Nephron progenitor cell (in vitro differentiated cells): ENCODE measurements at regions not wholly inside any gene's neighbourhood (a gene's known extent, or its start where the extent isn't known, plus 50 kb on each side); places are given as distances from the start of the nearest gene placed in this dataset.

Source experiments
- DNase-seq: peaks from one replicate; pipeline ENCODE4 v3.0.0; 2021
- H3K27ac Mint-ChIP-seq: 2 replicates; pipeline ENCODE4 v1.8.0; 2021; ENCODE audit warnings: mild to moderate bottlenecking, moderate library complexity, mixed read lengths
- H3K27me3 Mint-ChIP-seq: 2 replicates; pipeline ENCODE4 v1.8.0; 2021; ENCODE audit warnings: mild to moderate bottlenecking, low read depth, mixed read lengths; ENCODE audit not compliant: poor library complexity
- H3K36me3 Mint-ChIP-seq: 2 replicates; pipeline ENCODE4 v1.8.0; 2021; ENCODE audit warnings: low read depth, mixed read lengths
- H3K4me1 Mint-ChIP-seq: 2 replicates; pipeline ENCODE4 v1.8.0; 2021; ENCODE audit warnings: mixed read lengths
- H3K4me3 Mint-ChIP-seq: 2 replicates; pipeline ENCODE4 v1.8.0; 2021; ENCODE audit warnings: mild to moderate bottlenecking, moderate library complexity, mixed read lengths
- H3K9me3 Mint-ChIP-seq: 2 replicates; pipeline ENCODE4 v1.8.0; 2021; ENCODE audit warnings: mild to moderate bottlenecking, moderate library complexity, mixed read lengths
- TF ChIP-seq, protein P1 (sequence below): fragments of 200-600 bp; sonication (generic); IDR thresholded peaks from 2 replicates; pipeline ENCODE4 v1.5.0; 2021; ENCODE audit warnings: antibody characterized with exemption

DNA sequence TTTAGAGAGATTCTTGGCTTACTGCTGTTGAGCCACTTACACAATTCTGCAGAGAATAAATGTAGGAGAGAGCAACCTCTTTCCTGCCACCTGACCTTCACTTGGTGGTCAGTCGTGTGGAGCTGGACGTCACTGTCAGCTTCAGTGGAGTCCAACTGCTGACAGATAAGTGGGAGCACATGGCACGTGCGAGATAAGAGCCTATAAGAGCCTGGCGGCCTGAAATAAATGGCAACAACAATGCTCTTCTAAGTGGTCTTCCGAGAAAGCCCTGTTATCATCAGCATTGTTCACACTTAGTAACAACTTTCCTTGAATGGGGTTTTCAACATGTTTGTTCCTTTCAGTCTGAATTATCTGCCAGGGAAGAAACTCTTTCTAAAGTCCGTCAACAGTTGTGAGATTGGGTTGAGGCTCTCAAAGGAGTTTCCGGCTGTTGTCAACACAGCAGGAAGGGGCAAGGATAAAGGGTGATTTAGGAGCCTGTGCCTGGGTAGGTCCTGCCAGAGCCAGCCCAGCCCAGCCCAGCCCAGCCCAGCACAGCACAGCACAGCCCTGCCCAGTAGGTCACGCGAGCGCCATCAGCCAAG is 57.2 kb upstream of the RUNX1 start:
- peaks cover 5% of the 10 kb centered on the region for H3K4me1 Mint-ChIP-seq
- TF ChIP-seq, protein P1, sequence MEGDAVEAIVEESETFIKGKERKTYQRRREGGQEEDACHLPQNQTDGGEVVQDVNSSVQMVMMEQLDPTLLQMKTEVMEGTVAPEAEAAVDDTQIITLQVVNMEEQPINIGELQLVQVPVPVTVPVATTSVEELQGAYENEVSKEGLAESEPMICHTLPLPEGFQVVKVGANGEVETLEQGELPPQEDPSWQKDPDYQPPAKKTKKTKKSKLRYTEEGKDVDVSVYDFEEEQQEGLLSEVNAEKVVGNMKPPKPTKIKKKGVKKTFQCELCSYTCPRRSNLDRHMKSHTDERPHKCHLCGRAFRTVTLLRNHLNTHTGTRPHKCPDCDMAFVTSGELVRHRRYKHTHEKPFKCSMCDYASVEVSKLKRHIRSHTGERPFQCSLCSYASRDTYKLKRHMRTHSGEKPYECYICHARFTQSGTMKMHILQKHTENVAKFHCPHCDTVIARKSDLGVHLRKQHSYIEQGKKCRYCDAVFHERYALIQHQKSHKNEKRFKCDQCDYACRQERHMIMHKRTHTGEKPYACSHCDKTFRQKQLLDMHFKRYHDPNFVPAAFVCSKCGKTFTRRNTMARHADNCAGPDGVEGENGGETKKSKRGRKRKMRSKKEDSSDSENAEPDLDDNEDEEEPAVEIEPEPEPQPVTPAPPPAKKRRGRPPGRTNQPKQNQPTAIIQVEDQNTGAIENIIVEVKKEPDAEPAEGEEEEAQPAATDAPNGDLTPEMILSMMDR, result no peak
- H3K27ac Mint-ChIP-seq, result no peak overlapping the region
- H3K36me3 Mint-ChIP-seq, result no peaks in the 10 kb centered on the region
- no peak overlapping the region for H3K4me3 Mint-ChIP-seq
- no peaks in the 10 kb centered on the region for H3K9me3 Mint-ChIP-seq
- DNase-seq, result no peak
- peaks cover 4% of the 10 kb centered on the region for H3K27me3 Mint-ChIP-seq

DNA sequence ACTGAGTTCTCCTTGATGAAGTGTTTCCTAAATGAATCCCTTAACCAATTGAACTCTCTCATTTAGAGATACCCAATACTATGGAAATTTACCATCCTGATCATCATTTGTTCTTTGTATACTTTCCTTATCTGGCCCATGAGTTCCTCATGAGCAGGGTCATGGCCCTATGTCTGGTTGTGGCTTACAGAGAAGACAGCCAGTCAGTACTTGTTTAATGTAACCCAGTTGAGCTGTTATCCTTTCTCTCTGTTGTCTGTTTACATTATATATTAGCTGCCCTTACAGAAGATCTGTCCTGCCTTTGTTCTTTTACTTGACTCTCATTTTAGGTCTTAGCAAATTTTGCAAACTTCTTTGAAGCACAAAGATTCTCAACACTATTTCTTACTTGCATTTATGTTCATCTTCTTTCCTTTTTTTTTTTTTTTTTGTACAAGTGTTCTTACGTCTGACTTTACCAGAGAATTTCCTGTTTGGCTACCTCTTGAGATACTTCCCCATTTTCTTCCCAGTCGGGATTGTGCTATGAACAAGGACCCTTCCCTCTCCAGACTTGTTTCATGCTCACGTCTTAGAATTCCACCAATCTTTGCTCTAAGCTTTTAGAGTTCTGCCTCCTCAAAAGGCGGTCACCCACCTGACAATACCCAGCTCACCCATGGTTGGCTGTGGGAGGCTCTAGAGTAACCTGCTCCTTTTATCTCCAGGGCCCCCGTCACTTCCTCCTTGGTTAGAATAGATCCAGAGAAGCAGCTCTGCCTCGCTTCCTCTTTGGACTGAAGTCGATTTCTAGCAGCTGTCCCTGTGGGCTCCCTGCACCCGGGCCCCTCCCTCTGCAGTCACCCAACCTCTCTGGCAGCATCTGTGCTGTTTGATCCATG is 53.6 kb upstream of the RUNX1 start:
- no peak for DNase-seq

DNA sequence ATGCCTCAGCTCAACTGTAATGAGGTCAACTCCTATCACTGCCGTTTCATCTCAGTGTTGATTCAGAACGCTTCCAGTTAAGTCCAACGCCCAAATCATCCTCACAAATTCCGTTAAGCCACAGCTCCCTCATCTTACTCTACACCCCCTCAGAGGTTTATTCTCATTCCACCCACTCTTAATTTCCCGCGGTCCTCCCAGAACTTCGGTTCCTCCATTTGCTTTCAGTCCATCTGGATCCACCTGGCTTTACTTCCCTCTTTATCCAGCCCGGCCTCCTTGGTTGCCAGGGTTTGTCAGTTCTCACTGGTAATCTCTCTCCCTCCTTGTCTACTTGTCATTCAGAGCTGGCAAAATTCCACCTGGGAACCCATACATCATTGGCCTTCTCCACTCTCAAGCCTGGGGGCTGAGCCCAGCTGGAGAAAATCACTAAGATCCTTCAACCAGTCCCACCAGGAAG is 51.3 kb upstream of the RUNX1 start:
- no peaks in the 10 kb centered on the region for H3K27me3 Mint-ChIP-seq
- H3K36me3 Mint-ChIP-seq, result no peaks in the 10 kb centered on the region
- TF ChIP-seq, protein P1, result no peak
- DNase-seq, result no peak
- H3K27ac Mint-ChIP-seq, result no peak overlapping the region
- H3K4me1 Mint-ChIP-seq, result no peaks in the 10 kb centered on the region
- H3K9me3 Mint-ChIP-seq, result no peaks in the 10 kb centered on the region
- H3K4me3 Mint-ChIP-seq, result no peak overlapping the region

More for the DNA sequence above, 53.6 kb upstream of the RUNX1 start:
- Mint-ChIP-seq H3K4me3 (no peak overlapping the region), H3K27ac (no peak overlapping the region), H3K9me3 (no peaks in the 10 kb centered on the region), H3K36me3 (no peaks in the 10 kb centered on the region), H3K4me1 (peaks cover 5% of the 10 kb centered on the region), H3K27me3 (peaks cover 1% of the 10 kb centered on the region)
- TF ChIP-seq, protein P1, result no peak

DNA sequence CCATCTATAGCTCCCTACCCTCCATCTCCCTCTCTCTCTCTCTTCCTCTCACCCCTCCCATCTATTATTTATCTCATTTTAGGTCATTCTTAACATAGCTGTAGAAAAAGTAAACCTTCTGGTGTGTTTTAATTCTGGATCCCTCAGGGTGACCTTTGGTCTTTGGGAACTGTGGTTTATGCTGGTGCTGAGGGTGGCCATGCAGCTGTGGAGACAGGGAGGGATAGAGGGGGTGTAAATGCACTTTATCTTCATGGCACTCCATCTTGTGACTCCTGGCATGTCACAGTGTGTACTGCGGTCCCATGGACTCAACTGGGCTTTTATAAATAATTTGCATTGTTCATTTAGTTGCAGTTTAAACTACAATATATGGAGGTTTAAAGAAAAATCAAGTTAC is 50.2 kb upstream of the RUNX1 start:
- no peaks in the 10 kb centered on the region for H3K4me1 Mint-ChIP-seq
- no peak for DNase-seq
- H3K36me3 Mint-ChIP-seq, result no peaks in the 10 kb centered on the region
- H3K4me3 Mint-ChIP-seq, result no peak overlapping the region
- TF ChIP-seq, protein P1, result no peak
- no peaks in the 10 kb centered on the region for H3K27me3 Mint-ChIP-seq
- peaks cover 5% of the 10 kb centered on the region for H3K9me3 Mint-ChIP-seq
- no peak overlapping the region for H3K27ac Mint-ChIP-seq
